Muscle of arm (tissue), 1 donor: ENCODE measurements at regions not wholly inside any gene's neighbourhood (a gene's known extent, or its start where the extent isn't known, plus 50 kb on each side); places are given as distances from the start of the nearest gene placed in this dataset.
A peak's percentile ranks its signal among the peaks of the same experiment; 100 is the strongest.
"Not testable (repeated sequence)": the region's sequence is repeated elsewhere in the genome, so short reads cannot be mapped to it uniquely, and the experiment has no call there.

ENCODE experiments used
- DNase-seq: peaks from one replicate; pipeline ENCODE4 v3.0.0-alpha.2; 2013

DNA sequence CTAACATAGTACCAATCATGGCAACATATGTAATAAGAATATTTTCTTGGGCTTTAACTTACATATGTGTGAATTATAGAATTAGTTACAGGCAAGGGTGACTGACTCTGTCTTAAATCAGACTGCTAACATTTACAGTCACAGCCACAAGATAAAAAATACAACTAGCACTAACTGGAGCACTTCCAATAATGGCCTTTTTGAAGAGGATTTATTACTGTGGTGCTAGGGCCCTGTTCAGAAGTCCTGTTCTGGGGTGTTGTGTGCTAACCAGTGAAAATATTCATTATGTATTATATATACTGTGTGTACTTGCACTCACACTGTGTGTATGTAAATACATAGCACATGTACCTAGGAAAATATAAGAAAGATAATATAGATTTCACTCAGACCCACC is 1611.2 kb downstream of the PCDH18 start:
- no peak for DNase-seq

DNA sequence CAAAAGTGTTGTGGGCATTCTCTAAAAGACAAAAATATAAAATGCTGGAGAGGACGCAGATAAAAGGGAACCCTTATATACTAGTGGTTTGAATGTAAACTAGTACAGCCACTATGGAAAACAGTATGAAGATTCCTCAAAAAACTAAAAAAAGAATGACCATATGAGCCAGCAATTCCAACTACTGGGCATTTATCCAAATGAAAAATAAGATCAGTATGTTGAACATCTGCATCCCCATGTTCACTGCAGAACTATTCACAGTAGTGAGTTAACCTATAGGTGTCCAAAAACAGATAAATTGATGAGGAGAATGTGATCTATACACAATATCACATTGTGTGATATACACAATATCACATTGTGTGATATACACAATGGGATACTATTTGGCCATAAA is 1615.3 kb downstream of the PCDH18 start:
- DNase-seq = peak; percentile 73

DNA sequence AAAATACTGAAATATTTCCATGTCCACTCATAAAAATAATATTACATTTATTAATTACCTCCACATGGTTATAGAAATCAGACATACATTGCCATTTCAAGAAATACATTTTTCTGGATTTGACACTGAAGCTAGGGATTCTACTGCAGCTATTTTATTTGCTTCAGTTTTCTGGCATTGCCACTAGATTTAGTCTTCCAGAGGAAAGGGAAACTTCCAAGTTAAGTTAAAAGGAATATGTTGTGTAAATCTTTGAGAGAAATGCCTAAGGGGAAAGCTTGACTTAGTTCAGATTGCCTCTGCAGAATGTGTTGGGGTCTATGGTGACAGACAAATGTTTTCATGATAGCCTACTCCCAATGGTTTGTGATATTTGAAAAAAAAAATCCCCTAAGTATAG is 1631.3 kb downstream of the PCDH18 start:
- peak; percentile 8 for DNase-seq

DNA sequence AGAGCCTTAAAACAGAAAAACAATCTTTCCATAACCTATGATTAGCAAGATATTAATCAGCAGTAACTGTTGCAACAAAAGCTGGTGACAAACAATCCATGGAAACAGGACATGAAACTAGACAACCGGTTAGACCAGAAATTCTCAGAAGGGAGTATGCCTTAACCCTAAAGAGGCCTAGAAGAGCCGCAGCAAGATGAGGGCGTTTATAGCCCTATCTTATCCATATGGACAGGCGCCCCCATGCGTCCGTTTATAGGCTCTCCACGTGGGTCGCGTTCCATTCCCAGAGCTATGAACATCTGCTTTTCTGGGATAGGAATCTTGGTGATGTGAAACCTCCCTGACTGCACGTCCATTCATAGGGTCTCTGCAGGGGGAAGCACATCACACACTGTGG is 1662.7 kb upstream of the PABPC4L start:
- DNase-seq = not testable (repeated sequence)

DNA sequence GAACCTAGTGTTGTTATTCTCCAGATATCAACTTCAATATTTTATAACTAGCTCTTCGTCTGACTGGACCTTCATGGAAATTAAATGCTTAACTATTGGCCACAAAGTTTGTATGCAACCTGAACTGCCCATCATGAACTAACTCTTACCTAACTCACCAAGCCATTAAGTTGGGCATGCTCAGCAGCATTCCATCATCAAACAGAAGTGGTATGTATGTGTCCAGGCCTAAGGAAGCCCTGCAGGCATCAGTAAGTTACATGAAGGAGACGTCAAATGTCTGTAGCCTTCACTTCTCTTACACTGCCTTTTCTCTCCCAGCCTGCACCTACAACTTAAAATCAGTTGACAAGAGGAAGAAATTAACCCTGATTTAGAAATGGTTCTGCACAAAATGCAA is 1639.2 kb upstream of the PABPC4L start:
- no peak for DNase-seq

DNA sequence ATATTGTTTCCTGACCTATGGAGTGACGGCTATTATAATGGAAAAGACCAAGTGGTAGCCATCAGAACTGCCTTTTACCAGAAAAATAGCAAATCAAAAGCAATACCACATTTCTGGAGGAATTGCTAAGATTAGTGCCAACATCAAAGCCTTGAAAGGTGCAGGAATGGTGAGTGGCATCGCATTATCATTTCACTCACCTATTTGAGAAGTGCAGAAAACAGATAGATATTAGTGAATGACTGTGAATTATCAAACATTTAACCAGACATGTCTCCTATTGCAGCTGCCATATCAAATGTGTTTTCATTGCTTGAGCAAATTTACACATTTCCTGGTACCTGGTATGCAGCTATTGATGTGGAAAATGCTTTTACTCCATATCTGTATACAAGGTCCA is 1638.1 kb upstream of the PABPC4L start:
- no peak for DNase-seq

DNA sequence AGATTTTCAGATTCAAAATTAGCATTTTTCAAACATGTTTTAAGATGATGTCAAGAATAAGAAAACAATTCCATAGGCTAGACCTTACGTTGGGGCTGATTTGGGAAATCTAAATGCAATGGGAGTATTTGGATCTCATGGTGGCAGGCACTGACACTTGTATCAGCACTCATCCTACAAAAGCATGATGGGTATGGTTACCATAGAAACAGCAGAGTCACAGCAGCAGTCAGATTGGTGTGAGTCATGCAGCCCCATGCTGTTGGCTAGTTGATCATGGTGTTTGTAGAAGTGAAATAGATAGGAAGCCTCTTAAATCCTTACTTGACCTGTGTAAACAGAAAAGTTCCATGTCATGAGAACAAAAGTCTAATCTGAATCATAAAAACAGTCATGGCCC is 1637.3 kb upstream of the PABPC4L start:
- no peak for DNase-seq

DNA sequence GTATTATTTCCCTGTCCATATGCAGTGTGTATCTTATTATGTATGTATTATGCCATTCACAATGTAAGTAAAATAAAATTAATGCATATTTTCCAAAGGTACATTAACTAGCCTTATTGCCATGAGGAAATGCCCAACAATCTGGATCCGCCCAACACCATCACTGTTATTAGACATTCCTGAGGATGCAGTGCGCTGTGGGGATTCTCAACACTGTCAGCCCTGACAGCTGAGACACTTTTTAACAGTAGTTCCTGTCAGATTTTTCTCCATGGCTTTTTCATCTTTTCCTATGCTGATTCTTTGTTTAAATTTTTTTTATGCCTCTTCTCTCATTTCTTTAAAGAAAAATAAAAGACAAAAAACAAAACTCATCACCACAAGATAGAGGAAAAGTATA is 1632.9 kb upstream of the PABPC4L start:
- no peak for DNase-seq

DNA sequence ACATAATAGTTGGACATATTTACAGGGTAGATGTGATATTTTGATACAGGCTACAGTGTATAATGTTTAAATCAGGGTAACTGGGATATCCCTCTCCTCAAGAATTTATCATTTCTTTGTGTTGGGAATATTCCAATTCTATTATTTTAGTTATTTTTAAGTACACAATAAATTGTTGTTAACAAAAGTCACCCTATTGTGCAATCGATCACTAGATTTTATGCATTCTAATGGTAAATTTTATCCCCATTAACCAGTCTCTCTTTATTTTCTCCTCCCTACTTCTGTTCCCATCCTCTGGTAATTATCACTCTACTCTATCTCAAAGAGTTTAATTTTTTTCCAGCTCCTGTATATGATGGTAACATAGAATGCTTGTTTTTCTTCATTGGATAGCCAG is 1631.9 kb upstream of the PABPC4L start:
- no peak for DNase-seq

DNA sequence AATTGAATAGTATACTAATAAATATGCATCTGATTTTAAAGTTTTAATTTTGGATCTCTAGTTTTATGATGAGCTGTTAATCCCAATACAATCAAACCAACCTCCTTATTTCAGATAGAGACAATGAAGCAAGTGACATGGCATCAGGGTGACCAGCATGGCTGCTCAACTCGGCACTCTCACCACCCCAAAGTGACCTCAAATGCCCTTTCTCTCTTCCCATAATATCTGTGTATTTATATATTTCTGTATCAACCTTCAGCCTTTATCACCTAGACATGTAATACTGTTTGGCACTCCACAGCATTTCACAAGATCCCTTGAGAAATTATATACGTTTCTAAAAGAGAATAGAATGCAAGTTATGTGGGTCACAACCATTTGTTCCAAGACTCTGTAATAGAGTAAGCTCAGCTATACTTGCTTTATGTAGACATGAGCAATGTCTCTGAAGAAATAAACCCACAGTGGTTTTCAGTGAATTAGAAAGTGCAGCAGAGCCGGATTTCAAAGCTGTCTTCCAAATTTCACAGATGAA is 1623.2 kb upstream of the PABPC4L start:
- DNase-seq = no peak

DNA sequence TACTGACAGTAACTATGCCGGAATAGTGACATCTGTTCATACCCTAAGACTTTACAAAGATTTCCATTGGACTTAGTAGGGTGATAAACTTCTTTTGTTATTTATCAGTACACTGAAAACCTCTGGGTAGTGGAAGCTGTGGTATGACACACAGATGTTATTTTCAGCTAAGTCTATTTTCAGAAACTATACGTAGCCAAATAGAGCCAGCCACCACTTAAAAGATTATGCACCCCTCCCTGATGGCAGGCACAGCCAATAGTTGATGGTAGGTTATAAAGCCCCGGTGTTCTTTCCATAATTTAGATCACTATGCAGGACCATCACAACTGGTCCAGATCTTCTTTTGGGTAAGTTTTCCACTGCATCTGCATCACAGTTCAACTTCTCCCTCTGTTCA is 1603.2 kb upstream of the PABPC4L start:
- no peak for DNase-seq

DNA sequence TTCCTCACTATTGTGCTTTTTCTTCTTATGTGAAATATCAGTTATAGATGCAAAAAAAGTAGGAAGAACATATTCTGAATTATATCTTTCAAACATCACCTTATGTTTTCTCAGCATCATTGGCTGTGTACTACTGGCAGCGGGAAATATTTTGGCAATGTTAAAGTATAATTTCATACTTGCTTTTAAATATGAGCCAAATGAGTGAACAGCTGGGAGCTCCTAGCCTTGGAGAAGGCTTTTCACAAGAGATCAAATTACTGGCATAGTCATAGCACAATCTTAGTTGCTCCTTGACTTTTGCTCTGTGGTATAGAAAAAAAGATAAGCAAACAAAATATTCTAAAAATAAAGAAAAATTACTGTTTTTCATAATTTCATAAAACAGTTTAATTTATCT is 1575.8 kb upstream of the PABPC4L start:
- DNase-seq = peak; percentile 2

DNA sequence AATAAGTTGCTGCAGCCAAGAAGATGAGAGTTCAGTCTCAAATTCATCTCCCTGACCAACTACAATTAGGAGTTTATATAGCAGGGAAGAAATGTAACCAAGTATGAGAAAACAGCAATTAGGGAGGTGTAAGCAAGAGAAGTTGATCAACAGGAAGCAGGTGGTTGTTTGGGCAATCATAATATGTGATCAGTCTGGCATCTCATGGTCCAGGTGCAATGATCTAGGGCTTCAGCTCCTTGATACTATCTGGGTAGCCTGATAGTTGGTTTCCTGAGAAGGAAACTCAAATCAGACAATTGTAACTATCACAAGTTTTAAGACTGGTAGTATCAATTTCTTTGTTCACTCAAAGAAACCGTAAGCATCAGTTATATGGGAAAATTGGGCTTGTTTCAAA is 1574.3 kb upstream of the PABPC4L start:
- DNase-seq = no peak

DNA sequence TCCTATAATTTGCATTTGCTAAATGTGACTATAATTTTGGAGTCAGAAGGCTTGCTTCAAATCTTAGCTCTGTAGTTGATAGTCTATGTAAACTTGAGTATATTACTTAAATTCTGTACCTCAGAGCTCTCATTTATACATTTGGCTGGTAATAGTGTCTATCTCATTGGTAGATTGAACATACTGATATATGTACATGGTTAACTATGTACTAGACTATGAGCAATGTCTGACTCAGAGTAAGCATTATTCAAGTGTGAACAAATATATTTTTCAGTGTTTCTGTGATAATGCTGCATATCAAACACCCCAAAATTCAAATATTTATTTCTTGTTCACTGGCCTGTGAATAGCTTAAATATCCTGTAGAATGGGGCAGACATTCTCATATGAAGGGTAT is 1568.9 kb upstream of the PABPC4L start:
- DNase-seq = no peak

DNA sequence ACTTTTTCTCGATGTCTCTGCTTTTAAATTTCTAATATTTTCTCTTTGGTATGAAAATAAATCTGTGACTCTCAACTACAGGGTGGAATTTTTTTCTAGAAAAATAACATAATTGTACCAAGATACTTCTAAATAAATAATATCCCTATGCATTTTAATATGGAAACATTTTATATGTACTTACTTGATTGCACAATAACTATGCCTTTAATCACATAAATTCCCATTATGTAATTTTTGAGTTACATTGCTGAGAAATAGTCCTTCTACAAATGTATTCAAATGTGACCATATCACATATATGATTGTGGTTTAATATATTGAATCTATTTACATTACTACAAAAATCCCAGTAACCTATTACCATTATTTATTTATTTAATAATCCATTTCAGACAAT is 1543.3 kb upstream of the PABPC4L start:
- DNase-seq = no peak

DNA sequence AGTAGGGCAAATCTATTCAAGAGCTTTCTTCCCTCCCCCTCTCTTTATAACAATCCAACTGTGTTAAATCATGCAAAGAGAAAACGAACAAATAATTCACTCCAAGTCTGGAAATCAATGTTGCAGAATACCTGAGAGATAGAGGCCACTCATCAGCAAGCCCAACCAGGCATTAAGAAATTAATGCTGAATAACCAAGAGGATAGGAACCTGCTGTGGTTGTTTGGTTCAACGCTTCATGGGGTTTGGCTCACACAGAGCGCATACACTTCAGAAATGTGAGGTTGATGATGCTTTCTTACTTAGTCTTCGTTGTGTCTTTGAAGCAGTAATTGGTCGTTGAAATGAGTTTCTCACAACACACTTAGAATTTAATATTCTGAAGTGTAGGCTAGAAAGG is 1540.0 kb upstream of the PABPC4L start:
- no peak for DNase-seq

DNA sequence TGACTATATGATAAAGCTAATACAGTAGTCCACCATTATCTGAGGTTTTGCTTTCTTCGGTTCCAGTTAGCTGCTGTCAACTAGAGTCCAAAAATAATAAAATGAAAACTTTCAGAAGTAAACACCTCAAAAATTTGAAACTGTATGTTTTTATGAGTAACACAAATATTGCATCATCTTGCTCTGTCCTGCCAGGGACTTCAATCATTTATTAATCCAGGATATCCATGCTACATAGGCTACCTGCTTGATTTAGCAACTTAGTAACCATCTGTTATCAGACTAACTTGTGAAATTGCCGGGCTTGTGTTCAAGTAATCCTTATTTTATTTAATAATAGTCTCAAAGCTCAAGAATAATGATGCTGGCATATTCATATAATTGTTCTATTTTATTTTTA is 1537.8 kb upstream of the PABPC4L start:
- no peak for DNase-seq

DNA sequence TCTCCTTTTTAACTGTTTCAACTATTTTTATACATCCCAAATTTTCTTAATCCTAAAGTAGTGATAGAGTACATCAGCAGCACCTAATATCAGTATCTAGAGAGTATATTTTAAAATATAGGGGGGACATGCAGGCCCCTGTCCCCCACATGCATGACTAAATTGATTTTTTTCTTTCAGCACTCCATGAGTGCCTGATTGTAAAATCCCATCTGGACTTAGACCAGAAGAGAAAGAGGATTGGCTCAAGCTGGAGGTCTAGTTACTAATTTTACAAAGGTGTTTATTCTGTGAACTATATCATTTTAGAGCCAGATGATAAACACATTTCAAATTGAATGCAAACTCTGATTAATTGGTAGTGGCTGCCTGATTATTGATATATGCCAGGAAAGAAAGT is 1533.9 kb upstream of the PABPC4L start:
- no peak for DNase-seq

DNA sequence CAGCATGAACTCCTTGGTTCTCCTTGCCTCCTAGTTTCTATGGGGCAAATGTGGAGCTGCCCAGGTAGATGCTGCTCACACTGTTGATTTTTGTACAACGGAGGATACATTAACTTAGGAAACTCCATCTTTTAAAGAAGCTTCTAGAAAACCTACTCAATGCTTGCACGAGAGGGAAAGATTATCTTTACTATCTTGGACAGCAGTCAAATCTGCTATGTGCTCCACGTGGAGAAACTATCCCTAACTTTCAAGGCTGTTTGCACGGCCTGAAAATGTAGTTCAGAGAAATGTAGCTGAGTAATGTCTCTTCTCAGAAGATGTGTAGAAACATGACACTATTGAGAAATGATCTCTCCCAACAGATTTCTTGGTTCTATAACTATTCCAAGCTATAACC is 1530.9 kb upstream of the PABPC4L start:
- no peak for DNase-seq

DNA sequence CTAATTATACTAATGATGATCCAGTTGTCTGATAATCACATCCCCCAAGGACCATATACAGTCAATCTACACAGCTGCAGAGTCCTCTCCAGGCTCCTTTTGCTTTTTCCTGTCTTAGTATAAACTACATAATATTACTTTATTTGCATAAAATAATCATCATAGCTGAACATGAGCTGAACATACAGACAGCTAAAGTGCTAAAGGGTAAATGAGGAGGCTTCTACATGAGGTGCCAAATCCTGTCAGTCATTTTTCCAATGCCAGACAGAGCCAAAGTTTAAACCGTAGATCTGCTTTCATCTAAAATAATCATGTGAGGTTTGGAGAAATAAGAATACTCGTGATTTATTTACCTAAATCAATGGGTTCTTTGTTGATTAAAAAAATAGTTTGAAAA is 1530.1 kb upstream of the PABPC4L start:
- DNase-seq = no peak

DNA sequence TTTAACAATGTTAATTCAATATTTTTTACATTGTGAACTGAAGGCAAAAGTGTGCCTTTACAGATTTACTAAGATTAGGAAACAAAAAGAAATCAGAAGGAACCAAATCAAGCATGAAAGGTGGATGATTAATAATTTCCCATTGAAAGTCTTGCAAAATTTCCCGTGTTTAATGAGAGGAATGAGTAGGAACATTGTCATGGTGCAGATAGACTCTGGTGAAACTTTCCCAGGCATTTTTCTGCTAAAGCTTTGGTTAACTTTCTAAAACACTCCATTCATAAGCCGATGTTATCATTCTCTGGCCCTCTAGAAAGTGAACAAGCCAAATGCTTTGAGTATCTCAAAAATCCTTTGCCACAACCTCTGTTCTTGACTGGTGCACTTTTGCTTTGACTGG is 1522.8 kb upstream of the PABPC4L start:
- DNase-seq = no peak

DNA sequence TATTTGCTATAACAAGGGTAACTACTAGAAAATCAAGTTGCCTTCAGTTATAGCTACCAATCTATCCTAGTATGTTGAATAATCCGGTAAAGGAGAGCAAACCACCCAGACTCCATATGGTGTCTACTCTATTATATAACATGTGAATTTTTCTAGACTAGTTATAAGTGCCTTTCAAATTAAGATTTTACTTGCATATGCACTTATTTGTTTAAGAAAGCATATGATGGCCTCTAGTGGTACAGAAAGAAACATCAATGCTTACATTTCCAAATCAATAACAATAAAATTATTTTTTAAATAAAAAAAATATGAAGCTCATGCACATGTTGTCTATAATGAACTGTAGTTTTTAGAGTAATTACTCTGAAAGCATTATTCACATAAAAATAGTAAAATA is 1516.4 kb upstream of the PABPC4L start:
- DNase-seq = no peak

DNA sequence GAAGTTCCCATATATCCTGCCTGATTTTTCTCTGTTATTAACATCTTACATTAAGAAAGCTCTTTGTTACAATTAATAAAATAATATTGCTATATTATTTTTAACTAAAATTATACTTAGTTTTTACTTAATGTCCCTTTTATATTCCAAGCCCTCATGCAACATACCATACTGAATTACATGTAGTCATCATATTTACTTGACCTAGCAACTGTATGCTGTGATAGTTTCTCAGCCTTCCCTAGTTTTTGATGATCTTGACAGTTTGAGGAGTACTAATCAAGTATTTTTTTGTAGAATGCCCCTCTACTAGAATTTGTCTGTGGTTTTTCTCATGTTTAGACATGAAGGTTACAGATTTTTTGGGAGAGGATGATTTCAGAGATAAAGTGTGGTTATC is 1503.8 kb upstream of the PABPC4L start:
- no peak for DNase-seq

DNA sequence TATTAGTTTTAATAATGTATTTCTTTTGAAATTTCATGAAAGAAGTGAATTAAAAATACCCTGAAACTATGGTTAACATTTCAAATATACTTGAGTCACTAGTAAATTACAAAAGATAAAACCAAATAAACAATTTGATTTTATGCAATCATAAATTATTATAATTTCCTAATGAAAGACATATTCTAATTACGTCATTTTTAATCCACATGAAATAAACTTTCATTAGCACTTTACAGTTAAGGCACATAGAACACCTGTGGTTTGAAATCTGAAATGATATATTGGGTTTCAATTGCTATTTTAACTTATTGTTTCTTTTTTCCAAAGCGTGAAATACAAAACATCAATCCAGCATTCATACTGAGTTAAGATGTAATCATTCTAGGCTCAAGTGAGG is 1492.5 kb upstream of the PABPC4L start:
- no peak for DNase-seq

DNA sequence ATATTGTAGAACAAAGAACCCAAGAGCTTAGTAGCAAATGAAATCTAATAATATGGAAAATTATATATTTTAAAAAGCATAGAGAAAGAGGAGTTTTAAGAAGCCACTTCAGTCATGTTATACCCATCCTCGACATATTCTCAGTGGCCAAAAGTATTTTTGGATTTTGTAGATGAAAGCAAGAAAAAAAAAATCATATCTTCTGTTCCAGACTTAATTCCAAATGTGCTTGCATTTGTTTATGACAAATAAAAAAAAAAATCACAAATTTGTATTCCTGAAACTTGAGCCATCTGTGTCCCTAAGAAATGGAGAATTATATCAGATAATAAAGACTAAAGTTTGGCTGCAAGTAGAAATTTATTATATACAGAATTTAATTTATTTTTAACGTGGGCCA is 1482.4 kb upstream of the PABPC4L start:
- no peak for DNase-seq
